NCI-H2196 (cell line): ENCODE measurements at regions not wholly inside any gene's neighbourhood (a gene's known extent, or its start where the extent isn't known, plus 50 kb on each side); places are given as distances from the start of the nearest gene placed in this dataset.

Source experiments
- DNase-seq: peaks from one replicate; lab custom pipeline; 2025; ENCODE audit not compliant: unreplicated experiment; lab: John Stamatoyannopoulos, UW

- no peak for DNase-seq
Measured at GRCh38 chr12:77368379-77368778, 303.0 kb upstream of the E2F7 start.

GRCh38 chr12:77366616-77367015, 301.2 kb upstream of the E2F7 start:
- no peak for DNase-seq

- no peak for DNase-seq
Measured at GRCh38 chr12:77364400-77364799, 299.0 kb upstream of the E2F7 start.

GRCh38 chr12:77362509-77363210, 297.3 kb upstream of the E2F7 start:
- DNase-seq, result no peak

GRCh38 chr12:77357655-77358054, 292.3 kb upstream of the E2F7 start:
- no peak for DNase-seq

GRCh38 chr12:77354766-77355362, 289.5 kb upstream of the E2F7 start:
- DNase-seq, result no peak

- no peak for DNase-seq
Measured at GRCh38 chr12:77352946-77353345, 287.6 kb upstream of the E2F7 start.

GRCh38 chr12:77351860-77352259, 286.5 kb upstream of the E2F7 start:
- no peak for DNase-seq

- DNase-seq, result no peak
Measured at GRCh38 chr12:77349689-77350370, 284.5 kb upstream of the E2F7 start.

- DNase-seq, result no peak
Measured at GRCh38 chr12:77347017-77347416, 281.6 kb upstream of the E2F7 start.

GRCh38 chr12:77345336-77345735, 280.0 kb upstream of the E2F7 start:
- no peak for DNase-seq

GRCh38 chr12:77344651-77345050, 279.3 kb upstream of the E2F7 start:
- DNase-seq, result no peak

GRCh38 chr12:77343291-77343690, 277.9 kb upstream of the E2F7 start:
- DNase-seq, result no peak

- DNase-seq, result no peak
Measured at GRCh38 chr12:77342253-77342652, 276.9 kb upstream of the E2F7 start.

- no peak for DNase-seq
Measured at GRCh38 chr12:77339610-77340009, 274.2 kb upstream of the E2F7 start.

GRCh38 chr12:77337362-77337761, 272.0 kb upstream of the E2F7 start:
- no peak for DNase-seq

- no peak for DNase-seq
Measured at GRCh38 chr12:77334806-77335205, 269.4 kb upstream of the E2F7 start.

- no peak for DNase-seq
Measured at GRCh38 chr12:77328326-77328725, 263.0 kb upstream of the E2F7 start.

- DNase-seq, result no peak
Measured at GRCh38 chr12:77325511-77326236, 260.3 kb upstream of the E2F7 start.

GRCh38 chr12:77324763-77325468, 259.5 kb upstream of the E2F7 start:
- peak; percentile 61 for DNase-seq

- no peak for DNase-seq
Measured at GRCh38 chr12:77324416-77324762, 259.0 kb upstream of the E2F7 start.
